ENCODE measurements at regions not wholly inside any gene's neighbourhood (a gene's known extent, or its start where the extent isn't known, plus 50 kb on each side); places are given as distances from the start of the nearest gene placed in this dataset.

- DNase-seq (ENCODE audit: low spot score) = no peak
Measured at GRCh38 chr13:111862836-111863815, 203.8 kb upstream of the SOX1 start.

GRCh38 chr13:111864566-111864965, 202.4 kb upstream of the SOX1 start:
- no peak for DNase-seq (ENCODE audit: low spot score)

- DNase-seq (ENCODE audit: low spot score) = no peak
Measured at GRCh38 chr13:111865046-111865445, 201.9 kb upstream of the SOX1 start.

- DNase-seq (ENCODE audit: low spot score) = no peak
Measured at GRCh38 chr13:111865826-111866225, 201.1 kb upstream of the SOX1 start.

GRCh38 chr13:111866731-111867245, 200.2 kb upstream of the SOX1 start:
- no peak for DNase-seq (ENCODE audit: low spot score)

- no peak for DNase-seq (ENCODE audit: low spot score)
Measured at GRCh38 chr13:111867657-111868056, 199.3 kb upstream of the SOX1 start.

GRCh38 chr13:111868716-111869115, 198.2 kb upstream of the SOX1 start:
- no peak for DNase-seq (ENCODE audit: low spot score)

- DNase-seq (ENCODE audit: low spot score) = no peak
Measured at GRCh38 chr13:111872475-111873150, 194.3 kb upstream of the SOX1 start.

GRCh38 chr13:111873676-111874178, 193.2 kb upstream of the SOX1 start:
- no peak for DNase-seq (ENCODE audit: low spot score)

GRCh38 chr13:111874981-111875380, 192.0 kb upstream of the SOX1 start:
- no peak for DNase-seq (ENCODE audit: low spot score)

- no peak for DNase-seq (ENCODE audit: low spot score)
Measured at GRCh38 chr13:111875915-111876314, 191.0 kb upstream of the SOX1 start.

GRCh38 chr13:111876506-111876905, 190.4 kb upstream of the SOX1 start:
- no peak for DNase-seq (ENCODE audit: low spot score)

- no peak for DNase-seq (ENCODE audit: low spot score)
Measured at GRCh38 chr13:111877906-111878305, 189.0 kb upstream of the SOX1 start.

- no peak for DNase-seq (ENCODE audit: low spot score)
Measured at GRCh38 chr13:111879719-111880118, 187.2 kb upstream of the SOX1 start.

GRCh38 chr13:111880185-111880584, 186.8 kb upstream of the SOX1 start:
- DNase-seq (ENCODE audit: low spot score) = no peak

- DNase-seq (ENCODE audit: low spot score) = no peak
Measured at GRCh38 chr13:111881700-111882099, 185.2 kb upstream of the SOX1 start.

GRCh38 chr13:111882351-111882750, 184.6 kb upstream of the SOX1 start:
- DNase-seq (ENCODE audit: low spot score) = no peak

- no peak for DNase-seq (ENCODE audit: low spot score)
Measured at GRCh38 chr13:111883571-111884343, 183.2 kb upstream of the SOX1 start.

GRCh38 chr13:111886217-111886945, 180.6 kb upstream of the SOX1 start:
- DNase-seq (ENCODE audit: low spot score) = no peak

- DNase-seq (ENCODE audit: low spot score) = no peak
Measured at GRCh38 chr13:111893071-111893606, 173.8 kb upstream of the SOX1 start.
